PC-3 (cell line): ENCODE measurements at regions not wholly inside any gene's neighbourhood (a gene's known extent, or its start where the extent isn't known, plus 50 kb on each side); places are given as distances from the start of the nearest gene placed in this dataset.
"Not testable (repeated sequence)": the region's sequence is repeated elsewhere in the genome, so short reads cannot be mapped to it uniquely, and the experiment has no call there.

Source experiments
- ATAC-seq: fragments of 200-7000 bp; cut with Tn5 transposase; 2 replicates; pipeline ENCODE4 v1.9.1; 2020; ENCODE audit warnings: mild to moderate bottlenecking, moderate library complexity
- BruUV-seq: library from RNA; stranded (reverse); fragments of 400-500 nt; replicated peaks from 2 replicates; lab custom pipeline; 2021; lab: Mats Ljungman, UMichigan
- CTCF ChIA-PET: fragments of 300-600 bp; sonication (Branson Sonifier 250); formaldehyde crosslinking; loops from one replicate; lab custom pipeline; 2022; ENCODE audit warnings: antibody characterized with exemption; lab: Charles Lee
- POLR2A ChIA-PET: fragments of 300-600 bp; sonication (Branson Sonifier 250); formaldehyde crosslinking; loops from one replicate; lab custom pipeline; 2022; ENCODE audit warnings: antibody characterized with exemption; ENCODE audit not compliant: unreplicated experiment; lab: Charles Lee
- DNase-seq: peaks from one replicate; pipeline ENCODE4 v3.0.0-alpha.2; 2015
- H2AFZ ChIP-seq: fragments of 300-600 bp; sonication (generic); 2 replicates; pipeline ENCODE4 v1.6.0; 2016; ENCODE audit warnings: antibody characterized with exemption, low read length
- H3F3A ChIP-seq: fragments of 300-600 bp; sonication (generic); one replicate; pipeline ENCODE4 v1.6.0; 2017; ENCODE audit warnings: antibody characterized with exemption, low read length, control low read depth, mild to moderate bottlenecking; ENCODE audit not compliant: unreplicated experiment
- H3K27ac ChIP-seq: fragments of 300-600 bp; sonication (generic); 2 replicates; pipeline ENCODE4 v1.5.1; 2016; ENCODE audit warnings: mild to moderate bottlenecking, low read length
- H3K27me3 ChIP-seq: fragments of 300-600 bp; sonication (generic); 2 replicates; pipeline ENCODE4 v1.6.1; 2016; ENCODE audit warnings: low read length, mixed read lengths
- H3K36me3 ChIP-seq: fragments of 300-600 bp; sonication (generic); 2 replicates; pipeline ENCODE4 v1.6.1; 2016; ENCODE audit warnings: low read depth, mixed run types, low read length, mixed read lengths
- H3K4me1 ChIP-seq: fragments of 300-600 bp; sonication (generic); 2 replicates; pipeline ENCODE4 v1.5.1; 2016; ENCODE audit warnings: low read length; ENCODE audit not compliant: insufficient read depth
- H3K4me2 ChIP-seq: fragments of 300-600 bp; sonication (generic); 2 replicates; pipeline ENCODE4 v1.6.0; 2016; ENCODE audit warnings: low read length
- H3K4me3 ChIP-seq: fragments of 300-600 bp; sonication (generic); 2 replicates; pipeline ENCODE4 v1.5.1; 2016; ENCODE audit warnings: mild to moderate bottlenecking, low read length, mixed read lengths
- H3K79me2 ChIP-seq: fragments of 300-600 bp; sonication (generic); 2 replicates; pipeline ENCODE4 v1.6.1; 2017; ENCODE audit warnings: low read length, mixed read lengths
- H3K9ac ChIP-seq: fragments of 300-600 bp; sonication (generic); 2 replicates; pipeline ENCODE4 v1.6.0; 2016; ENCODE audit warnings: mild to moderate bottlenecking, low read length
- H3K9me2 ChIP-seq: fragments of 300-600 bp; sonication (generic); replicated peaks from 2 replicates; pipeline ENCODE4 v1.6.1; 2016; ENCODE audit warnings: mixed run types, low read length, mixed read lengths
- H3K9me3 ChIP-seq: fragments of 300-600 bp; sonication (generic); 2 replicates; pipeline ENCODE4 v1.6.1; 2016; ENCODE audit warnings: low read length, mixed read lengths
- H4K20me1 ChIP-seq: fragments of 300-600 bp; sonication (generic); 2 replicates; pipeline ENCODE4 v1.6.1; 2016; ENCODE audit warnings: low read length, mixed read lengths
- EZH2 ChIP-seq: fragments of 300-600 bp; sonication (generic); IDR thresholded peaks from one replicate; pipeline ENCODE4 v1.6.1; 2017; ENCODE audit warnings: antibody characterized with exemption, mild to moderate bottlenecking, low read length; ENCODE audit not compliant: unreplicated experiment
- EZH2phosphoT487 ChIP-seq: fragments of 300-600 bp; sonication (generic); IDR thresholded peaks from 2 replicates; pipeline ENCODE4 v1.6.1; 2018; ENCODE audit warnings: mild to moderate bottlenecking, antibody characterized with exemption, low read length, borderline replicate concordance
- intact Hi-C: fragments of 100-400 bp; cut with micrococcal nuclease; formaldehyde crosslinking; loops from 2 replicates; pipeline ENCODE4 v1.9.0; 2023
- TF ChIP-seq, protein P1 (sequence below): fragments of 300-600 bp; sonication (generic); conservative IDR thresholded peaks from 2 replicates; pipeline ENCODE4 v1.5.1; 2017; ENCODE audit warnings: antibody characterized with exemption, low read depth, mild to moderate bottlenecking, low read length

DNA sequence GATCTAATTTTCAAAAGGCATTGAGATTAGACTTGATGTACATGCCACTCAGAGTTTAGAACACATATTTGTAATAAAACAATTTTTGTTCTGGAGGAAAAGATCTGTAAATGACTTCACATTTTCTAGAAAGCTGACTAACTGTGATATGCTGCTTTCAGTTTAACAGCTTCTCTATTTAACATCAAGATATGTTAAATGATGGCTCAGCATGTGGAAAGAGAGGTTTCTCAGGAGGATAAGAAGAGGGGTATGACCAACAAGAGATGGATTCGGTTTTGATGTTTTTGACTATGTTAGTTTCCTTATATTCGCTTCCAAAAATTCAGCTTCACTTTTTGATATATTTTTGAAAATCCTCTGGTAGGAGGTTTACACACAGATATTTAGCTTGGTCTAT lies 698.7 kb downstream of the GLUD2 start:
- ATAC-seq = no peak
- H3K4me3 ChIP-seq = no peak overlapping the region
- H2AFZ ChIP-seq = no peak overlapping the region
- no peaks in the 10 kb centered on the region for H3K4me1 ChIP-seq
- no peaks in the 10 kb centered on the region for H3K9me3 ChIP-seq
- no peak for DNase-seq
- no peaks in the 10 kb centered on the region for H4K20me1 ChIP-seq
- ChIA-PET POLR2A (no interaction called here), CTCF (no interaction called here)
- H3K27me3 ChIP-seq = no peaks in the 10 kb centered on the region
- H3K79me2 ChIP-seq = no peaks in the 10 kb centered on the region
- intact Hi-C loops = no loop called here
- BruUV-seq = no TSS peak
- no peaks in the 10 kb centered on the region for H3K9me2 ChIP-seq
- H3K4me2 ChIP-seq = no peak overlapping the region
- H3K27ac ChIP-seq = no peak overlapping the region
- no peak overlapping the region for H3K9ac ChIP-seq
- no peaks in the 10 kb centered on the region for H3K36me3 ChIP-seq
- no peak for TF ChIP-seq EZH2
- TF ChIP-seq EZH2phosphoT487 = no peak
- TF ChIP-seq, protein P1, sequence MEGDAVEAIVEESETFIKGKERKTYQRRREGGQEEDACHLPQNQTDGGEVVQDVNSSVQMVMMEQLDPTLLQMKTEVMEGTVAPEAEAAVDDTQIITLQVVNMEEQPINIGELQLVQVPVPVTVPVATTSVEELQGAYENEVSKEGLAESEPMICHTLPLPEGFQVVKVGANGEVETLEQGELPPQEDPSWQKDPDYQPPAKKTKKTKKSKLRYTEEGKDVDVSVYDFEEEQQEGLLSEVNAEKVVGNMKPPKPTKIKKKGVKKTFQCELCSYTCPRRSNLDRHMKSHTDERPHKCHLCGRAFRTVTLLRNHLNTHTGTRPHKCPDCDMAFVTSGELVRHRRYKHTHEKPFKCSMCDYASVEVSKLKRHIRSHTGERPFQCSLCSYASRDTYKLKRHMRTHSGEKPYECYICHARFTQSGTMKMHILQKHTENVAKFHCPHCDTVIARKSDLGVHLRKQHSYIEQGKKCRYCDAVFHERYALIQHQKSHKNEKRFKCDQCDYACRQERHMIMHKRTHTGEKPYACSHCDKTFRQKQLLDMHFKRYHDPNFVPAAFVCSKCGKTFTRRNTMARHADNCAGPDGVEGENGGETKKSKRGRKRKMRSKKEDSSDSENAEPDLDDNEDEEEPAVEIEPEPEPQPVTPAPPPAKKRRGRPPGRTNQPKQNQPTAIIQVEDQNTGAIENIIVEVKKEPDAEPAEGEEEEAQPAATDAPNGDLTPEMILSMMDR = no peak
- no peaks in the 10 kb centered on the region for H3F3A ChIP-seq

DNA sequence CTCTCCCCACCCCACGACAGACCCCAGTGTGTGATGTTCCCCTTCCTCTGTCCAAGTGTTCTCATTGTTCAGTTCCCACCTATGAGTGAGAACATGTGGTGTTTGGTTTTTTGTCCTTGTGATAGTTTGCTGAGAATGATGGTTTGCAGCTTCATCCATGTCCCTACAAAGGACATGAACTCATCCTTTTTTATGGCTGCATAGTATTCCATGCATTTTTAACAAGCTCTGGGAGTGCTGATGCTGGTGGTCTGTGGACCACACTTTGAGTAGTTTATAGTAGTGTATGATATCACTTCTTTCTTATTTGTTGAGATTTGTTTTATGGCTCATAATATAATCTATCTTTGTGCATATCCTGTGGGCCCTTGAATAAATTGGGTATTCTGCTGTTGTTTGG lies 706.2 kb downstream of the GLUD2 start:
- H3K4me1 ChIP-seq, H4K20me1 ChIP-seq, H3K9ac ChIP-seq, POLR2A ChIA-PET, H3K27me3 ChIP-seq, H2AFZ ChIP-seq, BruUV-seq, H3K27ac ChIP-seq, H3K36me3 ChIP-seq, H3K4me3 ChIP-seq, DNase-seq, H3K9me2 ChIP-seq, H3F3A ChIP-seq, CTCF ChIA-PET, H3K9me3 ChIP-seq, H3K4me2 ChIP-seq, H3K79me2 ChIP-seq, intact Hi-C loops, ATAC-seq: not testable (repeated sequence)

DNA sequence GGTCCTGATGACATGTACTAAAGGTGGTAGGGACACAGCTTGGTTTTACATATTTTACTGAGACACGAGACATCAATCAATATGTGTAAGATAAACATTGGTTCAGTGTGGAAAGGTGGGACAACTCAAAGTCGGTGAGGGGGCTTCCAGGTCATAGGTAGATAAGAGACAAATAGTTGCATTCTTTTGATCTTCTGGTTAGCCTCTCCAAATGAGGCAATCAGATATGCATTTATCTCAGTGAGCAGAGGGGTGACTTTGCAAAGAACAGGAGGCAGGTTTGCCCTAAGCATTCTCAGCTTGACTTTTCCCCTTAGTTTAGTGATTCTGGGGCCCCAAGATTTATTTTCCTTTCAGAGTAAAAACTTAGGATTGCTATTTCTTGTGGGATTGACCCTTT lies 706.9 kb downstream of the GLUD2 start:
- H3K9me3 ChIP-seq = no peaks in the 10 kb centered on the region
- intact Hi-C loops = no loop called here
- no peak overlapping the region for H3K9ac ChIP-seq
- H3K79me2 ChIP-seq = no peaks in the 10 kb centered on the region
- no peaks in the 10 kb centered on the region for H3K27me3 ChIP-seq
- H3K27ac ChIP-seq = no peak overlapping the region
- CTCF ChIA-PET = no interaction called here
- no peaks in the 10 kb centered on the region for H3K36me3 ChIP-seq
- POLR2A ChIA-PET = no interaction called here
- no peaks in the 10 kb centered on the region for H3K9me2 ChIP-seq
- DNase-seq = no peak
- H2AFZ ChIP-seq = no peak overlapping the region
- ATAC-seq = no peak
- no peaks in the 10 kb centered on the region for H3F3A ChIP-seq
- no TSS peak for BruUV-seq
- no peaks in the 10 kb centered on the region for H3K4me1 ChIP-seq
- H3K4me3 ChIP-seq = no peak overlapping the region
- TF ChIP-seq EZH2phosphoT487 (no peak), EZH2 (no peak)
- TF ChIP-seq, protein P1 = no peak
- no peaks in the 10 kb centered on the region for H4K20me1 ChIP-seq
- H3K4me2 ChIP-seq = no peak overlapping the region
